GM12878 (cell line): ENCODE measurements at regions not wholly inside any gene's neighbourhood (a gene's known extent, or its start where the extent isn't known, plus 50 kb on each side); places are given as distances from the start of the nearest gene placed in this dataset.

ENCODE experiments used
- ATAC-seq: fragments of 200-7000 bp; cut with Tn5 transposase; 3 replicates; pipeline ENCODE4 v1.9.1; 2020; ENCODE audit warnings: mild to moderate bottlenecking, moderate library complexity
- BruUV-seq: library from RNA; stranded (reverse); fragments of 400-500 nt; replicated peaks from 2 replicates; lab custom pipeline; 2021; lab: Mats Ljungman, UMichigan
- CTCF ChIA-PET: fragments of 300-600 bp; sonication (Branson Sonifier 250); formaldehyde crosslinking; extraction: SDS; loops from one replicate; lab custom pipeline; 2021; ENCODE audit warnings: inconsistent platforms; lab: Yijun Ruan, JAX
- POLR2A ChIA-PET: fragments of 350-600 bp; formaldehyde crosslinking; extraction: SDS; loops from one replicate; lab custom pipeline; 2021; ENCODE audit warnings: inconsistent platforms; lab: Charles Lee
- RAD21 ChIA-PET: fragments of 300-600 bp; sonication (Branson Sonifier 250); formaldehyde crosslinking; loops from one replicate; lab custom pipeline; 2023; ENCODE audit warnings: antibody characterized with exemption; ENCODE audit not compliant: unreplicated experiment; lab: Charles Lee
- SMC1A ChIA-PET: fragments of 300-600 bp; sonication (Branson Sonifier 250); formaldehyde crosslinking; loops from one replicate; lab custom pipeline; 2023; ENCODE audit not compliant: unreplicated experiment, uncharacterized antibody; lab: Charles Lee
- DNase-seq: peaks from one replicate; pipeline ENCODE4 v3.0.0-alpha.2; 2011; ENCODE audit warnings: low read depth, low spot score
- FAIRE-seq: peaks from 3 replicates; lab custom pipeline; 2011; peaks lifted over from hg19 to GRCh38; lab: Jason Lieb, UNC
- H2AFZ ChIP-seq: 2 replicates; pipeline ENCODE4 v1.6.0; 2011; ENCODE audit warnings: low read depth, low read length, control low read depth; ENCODE audit not compliant: control insufficient read depth
- H3K27ac ChIP-seq: 2 replicates; pipeline ENCODE4 v1.5.1; 2011; ENCODE audit warnings: control low read depth; ENCODE audit not compliant: control insufficient read depth, insufficient read depth
- H3K27me3 ChIP-seq, 2 experiments: replicated peaks in 1 of 2; 2 replicates each; pipeline versions ENCODE4 v1.6.0 to v1.6.1; 2011; ENCODE audit warnings: low read length in 1 of 2; ENCODE audit not compliant: control insufficient read depth in 2 of 2, insufficient read depth in 2 of 2
- H3K36me3 ChIP-seq, 2 experiments: 2 replicates each; pipeline ENCODE4 v1.5.1; 2011; ENCODE audit warnings: low read length in 1 of 2; ENCODE audit not compliant: control insufficient read depth in 2 of 2, insufficient read depth in 2 of 2
- H3K4me1 ChIP-seq: 2 replicates; pipeline ENCODE4 v1.6.1; 2011; ENCODE audit warnings: mild to moderate bottlenecking, low read length, moderate library complexity, mixed read lengths; ENCODE audit not compliant: control insufficient read depth, insufficient read depth
- H3K4me2 ChIP-seq: 2 replicates; pipeline ENCODE4 v1.6.0; 2011; ENCODE audit warnings: control low read depth; ENCODE audit not compliant: control insufficient read depth, insufficient read depth
- H3K4me3 ChIP-seq: fragments of 200-600 bp; sonication (generic); 2 replicates; pipeline ENCODE4 v1.5.1; 2016
- H3K79me2 ChIP-seq: 2 replicates; pipeline ENCODE4 v1.6.0; 2011; ENCODE audit warnings: low read length; ENCODE audit not compliant: control insufficient read depth, insufficient read depth
- H3K9ac ChIP-seq: 2 replicates; pipeline ENCODE4 v1.8.0; 2011; ENCODE audit warnings: low read length, control low read depth, mixed read lengths; ENCODE audit not compliant: control insufficient read depth, insufficient read depth
- H3K9me3 ChIP-seq: replicated peaks from 3 replicates; pipeline ENCODE4 v1.5.1; 2011; ENCODE audit warnings: mild to moderate bottlenecking, low read length; ENCODE audit not compliant: control insufficient read depth, insufficient read depth
- H4K20me1 ChIP-seq: 2 replicates; pipeline ENCODE4 v1.6.0; 2011; ENCODE audit not compliant: control insufficient read depth, insufficient read depth
- BMI1 ChIP-seq: fragments of 450-650 bp; IDR thresholded peaks from 2 replicates; pipeline ENCODE4 v1.6.1; 2016; ENCODE audit warnings: mild to moderate bottlenecking, moderate library complexity, borderline replicate concordance
- MTA3 ChIP-seq: IDR thresholded peaks from 2 replicates; pipeline ENCODE4 v1.6.1; 2012; ENCODE audit warnings: low read length, inconsistent platforms, borderline replicate concordance
- MXI1 ChIP-seq: fragments of 150-350 bp; IDR thresholded peaks from 2 replicates; pipeline ENCODE4 v1.6.1; 2011; ENCODE audit warnings: low read depth, mild to moderate bottlenecking, inconsistent platforms, low read length, improper control_type of control experiment
- MYB ChIP-seq: fragments of 150-350 bp; IDR thresholded peaks from 2 replicates; pipeline ENCODE4 v1.6.1; 2014; ENCODE audit warnings: mild to moderate bottlenecking, low read depth, low read length, borderline replicate concordance
- PAX8 ChIP-seq: fragments of 450-650 bp; IDR thresholded peaks from 2 replicates; pipeline ENCODE4 v1.6.1; 2017; ENCODE audit warnings: mild to moderate bottlenecking, moderate library complexity
- POLR2AphosphoS5 ChIP-seq: IDR thresholded peaks from 2 replicates; pipeline ENCODE4 v1.6.1; 2011; ENCODE audit warnings: mild to moderate bottlenecking, low read length, inconsistent platforms
- SMAD1 ChIP-seq: fragments of 450-650 bp; IDR thresholded peaks from 2 replicates; pipeline ENCODE4 v1.6.1; 2018; ENCODE audit warnings: mild to moderate bottlenecking, low read depth; ENCODE audit not compliant: partially characterized antibody
- TCF3 ChIP-seq: IDR thresholded peaks from 2 replicates; pipeline ENCODE4 v1.6.1; 2012; ENCODE audit warnings: low read depth, mild to moderate bottlenecking, low read length, borderline replicate concordance; ENCODE audit not compliant: insufficient read depth
- WGBS: methylation state at CpG from one replicate; pipeline ENCODE4 v1.1.6; 2016; ENCODE audit warnings: low lambda C conversion rate; ENCODE audit not compliant: insufficient replicate concordance, insufficient coverage; ENCODE audit errors: missing lambda C conversion rate; 5-methylcytosine and 5-hydroxymethylcytosine counted together
- in situ Hi-C: fragments of 300-500 bp; cut with MboI; formaldehyde crosslinking; loops from 9 replicates; pipeline ENCODE4 v1.14.3; 2018; ENCODE audit warnings: mixed read lengths
- intact Hi-C: fragments of 100-400 bp; cut with micrococcal nuclease; formaldehyde crosslinking; loops from one replicate; pipeline ENCODE4 v1.14.2; 2022; ENCODE audit not compliant: unreplicated experiment
- TF ChIP-seq, protein P1 (sequence below): fragments of 450-650 bp; IDR thresholded peaks from 2 replicates; pipeline ENCODE4 v1.6.1; 2016; ENCODE audit warnings: mild to moderate bottlenecking, moderate library complexity, borderline replicate concordance
- TF ChIP-seq, protein P2 (sequence below): fragments of 450-650 bp; IDR thresholded peaks from 2 replicates; pipeline ENCODE4 v1.6.1; 2018; ENCODE audit warnings: borderline replicate concordance, mild to moderate bottlenecking; ENCODE audit not compliant: partially characterized antibody

DNA sequence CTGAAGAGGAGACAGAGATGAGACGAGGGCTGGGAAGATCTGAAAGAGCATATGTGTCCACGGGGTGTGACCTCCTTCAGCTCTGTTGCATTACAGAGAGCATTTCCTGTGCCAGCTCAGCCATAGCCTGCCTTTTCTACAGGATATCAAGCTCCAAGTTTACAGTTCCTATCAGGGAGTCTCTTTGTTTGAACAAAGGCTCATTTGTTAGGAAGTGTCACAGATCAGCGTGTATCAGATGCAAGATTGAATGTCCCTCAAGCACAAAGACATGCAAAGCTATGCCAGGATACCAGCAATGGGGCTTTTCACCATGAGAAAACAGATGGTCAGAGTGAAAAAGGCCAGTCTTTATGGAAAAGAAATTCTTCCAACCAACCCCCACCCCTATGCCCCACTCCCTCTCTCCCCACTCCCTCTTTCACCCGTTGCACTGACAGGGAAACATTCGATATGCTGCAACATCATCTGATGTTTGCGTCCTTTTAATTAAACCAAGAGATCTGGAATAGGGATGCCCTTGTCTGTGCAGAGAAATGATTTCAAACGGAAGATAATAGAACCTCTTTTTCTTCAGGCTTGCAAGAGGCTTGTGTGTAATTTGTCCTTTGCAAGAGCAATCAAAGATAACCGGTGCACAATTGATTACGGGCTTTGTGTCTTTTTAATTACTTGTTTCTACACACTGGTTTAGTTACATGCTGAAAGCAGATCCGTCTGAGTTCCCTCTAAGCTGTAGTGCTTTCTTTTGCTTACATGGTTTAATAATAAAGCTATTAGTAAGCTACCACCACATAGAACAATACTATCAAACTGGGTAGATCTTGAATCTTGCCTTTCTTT is 263.1 kb upstream of the RGMB start:
- no peaks in the 10 kb centered on the region for H3K4me1 ChIP-seq
- ChIA-PET POLR2A (no interaction called here), RAD21 (no interaction called here), CTCF (no interaction called here), SMC1A (interaction anchor here (0.9 to 1.6 kb wide), 4 partner anchors 11 to 555 kb away, joined by 3 to 9 read pairs (median 3); no protein-coding TSS in a partner anchor)
- no peak overlapping the region for H3K4me3 ChIP-seq
- 12% methylated on average over 10 of the region's 10 CpGs for WGBS
- no peaks in the 10 kb centered on the region for H3K36me3 ChIP-seq
- H3K9ac ChIP-seq, result no peak overlapping the region
- H3K9me3 ChIP-seq, result no peaks in the 10 kb centered on the region
- ATAC-seq (no peak), DNase-seq (no peak)
- BruUV-seq, result no TSS peak
- H4K20me1 ChIP-seq, result no peaks in the 10 kb centered on the region
- intact Hi-C loops, result no loop called here
- no peaks in the 10 kb centered on the region for H3K27me3 ChIP-seq
- H2AFZ ChIP-seq, result no peak overlapping the region
- no peaks in the 10 kb centered on the region for H3K79me2 ChIP-seq
- TF ChIP-seq PAX8 (no peak), MYB (no peak), SMAD1 (no peak), POLR2AphosphoS5 (no peak)
- TF ChIP-seq, all 136 proteins: peak for 0
- in situ Hi-C loops, result no loop called here
- Histone ChIP-seq H3K27ac (no peak overlapping the region), H3K4me2 (no peak overlapping the region)
- no peak for FAIRE-seq

DNA sequence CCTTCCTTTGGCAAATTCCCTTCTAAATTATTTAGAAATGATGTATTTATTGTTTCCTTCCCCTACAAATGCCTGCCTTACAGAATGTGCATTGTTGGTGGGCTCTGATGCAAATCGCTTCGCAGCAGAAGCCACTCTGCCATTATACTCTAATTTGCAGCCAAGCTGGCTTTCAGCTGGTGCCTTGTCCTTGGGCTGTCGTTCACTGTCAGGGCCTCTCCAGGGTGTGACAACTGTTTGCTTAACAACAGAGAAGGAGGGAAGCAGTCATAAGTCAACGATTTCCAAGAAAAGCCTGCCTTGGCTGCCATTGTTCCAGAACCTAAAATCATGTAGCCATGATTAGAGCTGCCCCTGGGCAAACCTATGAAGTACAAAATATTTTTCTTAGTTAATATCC is 260.1 kb upstream of the RGMB start:
- no peaks in the 10 kb centered on the region for H3K4me1 ChIP-seq
- no peaks in the 10 kb centered on the region for H3K9me3 ChIP-seq
- ChIA-PET SMC1A (interaction anchor here (0.9 kb wide), 1 partner anchor 101 kb away, joined by 3 read pairs; no protein-coding TSS in a partner anchor), POLR2A (no interaction called here), RAD21 (no interaction called here), CTCF (no interaction called here)
- no peaks in the 10 kb centered on the region for H3K79me2 ChIP-seq
- H3K36me3 ChIP-seq, result no peaks in the 10 kb centered on the region
- in situ Hi-C loops (no loop called here), intact Hi-C loops (no loop called here)
- no peaks in the 10 kb centered on the region for H3K27me3 ChIP-seq
- no TSS peak for BruUV-seq
- no peak overlapping the region for H2AFZ ChIP-seq
- 34% methylated on average over 4 of the region's 4 CpGs for WGBS
- no peak for DNase-seq
- H3K4me3 ChIP-seq, result no peak overlapping the region
- H3K4me2 ChIP-seq, result no peak overlapping the region
- H3K9ac ChIP-seq, result no peak overlapping the region
- H3K27ac ChIP-seq, result no peak overlapping the region
- no peak for FAIRE-seq
- ATAC-seq, result no peak
- no peaks in the 10 kb centered on the region for H4K20me1 ChIP-seq
- TF ChIP-seq BMI1 (no peak), TCF3 (no peak), MTA3 (no peak), MXI1 (no peak)
- TF ChIP-seq, protein P1, sequence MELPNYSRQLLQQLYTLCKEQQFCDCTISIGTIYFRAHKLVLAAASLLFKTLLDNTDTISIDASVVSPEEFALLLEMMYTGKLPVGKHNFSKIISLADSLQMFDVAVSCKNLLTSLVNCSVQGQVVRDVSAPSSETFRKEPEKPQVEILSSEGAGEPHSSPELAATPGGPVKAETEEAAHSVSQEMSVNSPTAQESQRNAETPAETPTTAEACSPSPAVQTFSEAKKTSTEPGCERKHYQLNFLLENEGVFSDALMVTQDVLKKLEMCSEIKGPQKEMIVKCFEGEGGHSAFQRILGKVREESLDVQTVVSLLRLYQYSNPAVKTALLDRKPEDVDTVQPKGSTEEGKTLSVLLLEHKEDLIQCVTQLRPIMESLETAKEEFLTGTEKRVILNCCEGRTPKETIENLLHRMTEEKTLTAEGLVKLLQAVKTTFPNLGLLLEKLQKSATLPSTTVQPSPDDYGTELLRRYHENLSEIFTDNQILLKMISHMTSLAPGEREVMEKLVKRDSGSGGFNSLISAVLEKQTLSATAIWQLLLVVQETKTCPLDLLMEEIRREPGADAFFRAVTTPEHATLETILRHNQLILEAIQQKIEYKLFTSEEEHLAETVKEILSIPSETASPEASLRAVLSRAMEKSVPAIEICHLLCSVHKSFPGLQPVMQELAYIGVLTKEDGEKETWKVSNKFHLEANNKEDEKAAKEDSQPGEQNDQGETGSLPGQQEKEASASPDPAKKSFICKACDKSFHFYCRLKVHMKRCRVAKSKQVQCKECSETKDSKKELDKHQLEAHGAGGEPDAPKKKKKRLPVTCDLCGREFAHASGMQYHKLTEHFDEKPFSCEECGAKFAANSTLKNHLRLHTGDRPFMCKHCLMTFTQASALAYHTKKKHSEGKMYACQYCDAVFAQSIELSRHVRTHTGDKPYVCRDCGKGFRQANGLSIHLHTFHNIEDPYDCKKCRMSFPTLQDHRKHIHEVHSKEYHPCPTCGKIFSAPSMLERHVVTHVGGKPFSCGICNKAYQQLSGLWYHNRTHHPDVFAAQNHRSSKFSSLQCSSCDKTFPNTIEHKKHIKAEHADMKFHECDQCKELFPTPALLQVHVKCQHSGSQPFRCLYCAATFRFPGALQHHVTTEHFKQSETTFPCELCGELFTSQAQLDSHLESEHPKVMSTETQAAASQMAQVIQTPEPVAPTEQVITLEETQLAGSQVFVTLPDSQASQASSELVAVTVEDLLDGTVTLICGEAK, result no peak
- TF ChIP-seq, protein P2, sequence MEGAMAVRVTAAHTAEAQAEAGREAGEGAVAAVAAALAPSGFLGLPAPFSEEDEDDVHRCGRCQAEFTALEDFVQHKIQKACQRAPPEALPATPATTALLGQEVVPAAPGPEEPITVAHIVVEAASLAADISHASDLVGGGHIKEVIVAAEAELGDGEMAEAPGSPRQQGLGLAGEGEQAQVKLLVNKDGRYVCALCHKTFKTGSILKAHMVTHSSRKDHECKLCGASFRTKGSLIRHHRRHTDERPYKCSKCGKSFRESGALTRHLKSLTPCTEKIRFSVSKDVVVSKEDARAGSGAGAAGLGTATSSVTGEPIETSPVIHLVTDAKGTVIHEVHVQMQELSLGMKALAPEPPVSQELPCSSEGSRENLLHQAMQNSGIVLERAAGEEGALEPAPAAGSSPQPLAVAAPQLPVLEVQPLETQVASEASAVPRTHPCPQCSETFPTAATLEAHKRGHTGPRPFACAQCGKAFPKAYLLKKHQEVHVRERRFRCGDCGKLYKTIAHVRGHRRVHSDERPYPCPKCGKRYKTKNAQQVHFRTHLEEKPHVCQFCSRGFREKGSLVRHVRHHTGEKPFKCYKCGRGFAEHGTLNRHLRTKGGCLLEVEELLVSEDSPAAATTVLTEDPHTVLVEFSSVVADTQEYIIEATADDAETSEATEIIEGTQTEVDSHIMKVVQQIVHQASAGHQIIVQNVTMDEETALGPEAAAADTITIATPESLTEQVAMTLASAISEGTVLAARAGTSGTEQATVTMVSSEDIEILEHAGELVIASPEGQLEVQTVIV, result no peak
